Liver (tissue), 8 donors: ENCODE measurements at regions not wholly inside any gene's neighbourhood (a gene's known extent, or its start where the extent isn't known, plus 50 kb on each side); places are given as distances from the start of the nearest gene placed in this dataset.

ENCODE experiments used
- DNase-seq: peaks from one replicate; pipeline ENCODE4 v3.0.0-alpha.2; 2017; ENCODE audit warnings: low spot score
- H3K27ac ChIP-seq, 2 donors: one replicate each; pipeline ENCODE4 v1.7.0; 2013; ENCODE audit warnings: inconsistent platforms in 2 of 2, low read length in 2 of 2, control low read depth in 1 of 2, low read depth in 1 of 2, mild to moderate bottlenecking in 1 of 2
- H3K27me3 ChIP-seq, 4 donors: one replicate each; pipeline versions ENCODE4 v1.6.1 to v1.7.0; 2013; ENCODE audit warnings: low read length in 3 of 4, inconsistent platforms in 1 of 4, mild to moderate bottlenecking in 1 of 4, moderate library complexity in 1 of 4; ENCODE audit not compliant: control insufficient read depth in 4 of 4, insufficient read depth in 4 of 4
- H3K36me3 ChIP-seq, 4 donors: one replicate each; pipeline versions ENCODE4 v1.6.1 to v1.7.0; 2013; ENCODE audit warnings: low read length in 3 of 4, mild to moderate bottlenecking in 3 of 4, low read depth in 1 of 4, moderate library complexity in 1 of 4; ENCODE audit not compliant: control insufficient read depth in 4 of 4, insufficient read depth in 3 of 4
- H3K4me1 ChIP-seq, 4 donors: one replicate each; pipeline versions ENCODE4 v1.6.1 to v1.7.0; 2013; ENCODE audit warnings: low read length in 3 of 4, mild to moderate bottlenecking in 3 of 4, moderate library complexity in 1 of 4; ENCODE audit not compliant: control insufficient read depth in 4 of 4, insufficient read depth in 4 of 4
- H3K4me3 ChIP-seq, 3 donors: one replicate each; pipeline versions ENCODE4 v1.6.1 to v1.7.0; 2013; ENCODE audit warnings: low read length in 3 of 3, control low read depth in 1 of 3, low read depth in 1 of 3, mild to moderate bottlenecking in 1 of 3
- H3K9ac ChIP-seq, 2 donors: one replicate each; pipeline ENCODE4 v1.7.0; 2013; ENCODE audit warnings: low read length in 2 of 2, mild to moderate bottlenecking in 2 of 2, moderate library complexity in 2 of 2, control low read depth in 1 of 2, low read depth in 1 of 2
- H3K9me3 ChIP-seq, 4 donors: one replicate each; pipeline versions ENCODE4 v1.6.1 to v1.7.0; 2013; ENCODE audit warnings: low read length in 3 of 4; ENCODE audit not compliant: control insufficient read depth in 4 of 4
- CTCF ChIP-seq: fragments of 150-350 bp; IDR thresholded peaks from 2 replicates; pipeline ENCODE4 v1.5.1; 2017; ENCODE audit warnings: improper control_type of control experiment, low read depth, low read length; ENCODE audit not compliant: missing input control
- FOXA1 ChIP-seq: IDR thresholded peaks from 2 replicates; pipeline ENCODE4 v1.6.1; 2016; ENCODE audit warnings: antibody characterized with exemption
- FOXA2 ChIP-seq: IDR thresholded peaks from 2 replicates; pipeline ENCODE4 v1.6.1; 2016; ENCODE audit warnings: antibody characterized with exemption
- GABPA ChIP-seq, 2 donors: IDR thresholded peaks in 1 of 2; conservative IDR thresholded peaks in 1 of 2; 2 replicates each; pipeline ENCODE4 v1.6.1; 2016; ENCODE audit warnings: antibody characterized with exemption in 2 of 2, mild to moderate bottlenecking in 1 of 2, moderate library complexity in 1 of 2
- HNF4A ChIP-seq, 2 donors: conservative IDR thresholded peaks; 2 replicates each; pipeline ENCODE4 v1.6.1; 2016; ENCODE audit warnings: antibody characterized with exemption in 2 of 2, mild to moderate bottlenecking in 2 of 2
- HNF4G ChIP-seq: IDR thresholded peaks from 2 replicates; pipeline ENCODE4 v1.6.1; 2016; ENCODE audit warnings: antibody characterized with exemption
- JUND ChIP-seq, 2 donors: IDR thresholded peaks; 2 replicates each; pipeline ENCODE4 v1.6.1; 2016; ENCODE audit warnings: antibody characterized with exemption in 2 of 2
- NR2F2 ChIP-seq: IDR thresholded peaks from 2 replicates; pipeline ENCODE4 v1.6.1; 2016; ENCODE audit warnings: antibody characterized with exemption
- RAD21 ChIP-seq, 2 donors: IDR thresholded peaks; 2 replicates each; pipeline ENCODE4 v1.6.1; 2016; ENCODE audit warnings: antibody characterized with exemption in 2 of 2, mild to moderate bottlenecking in 2 of 2
- RXRA ChIP-seq, 2 donors: IDR thresholded peaks; 2 replicates each; pipeline ENCODE4 v1.6.1; 2017 to 2018; ENCODE audit warnings: antibody characterized with exemption in 2 of 2, mild to moderate bottlenecking in 1 of 2
- SP1 ChIP-seq: IDR thresholded peaks from 2 replicates; pipeline ENCODE4 v1.6.1; 2018; ENCODE audit warnings: antibody characterized with exemption, mild to moderate bottlenecking
- TAF1 ChIP-seq: conservative IDR thresholded peaks from 2 replicates; pipeline ENCODE4 v1.6.1; 2016; ENCODE audit warnings: antibody characterized with exemption, mild to moderate bottlenecking
- YY1 ChIP-seq: IDR thresholded peaks from 2 replicates; pipeline ENCODE4 v1.6.1; 2016; ENCODE audit warnings: antibody characterized with exemption, mild to moderate bottlenecking
- WGBS: extraction: QIAGEN DNeasy Blood & Tissue Kit; methylation state at CpG from one replicate; pipeline ENCODE4 v1.1.7; 2013; 5-methylcytosine and 5-hydroxymethylcytosine counted together
- TF ChIP-seq, protein P1 (sequence below): IDR thresholded peaks from 2 replicates; pipeline ENCODE4 v1.6.1; 2016; ENCODE audit warnings: antibody characterized with exemption, mild to moderate bottlenecking
- TF ChIP-seq, protein P2 (sequence below): IDR thresholded peaks from 2 replicates; pipeline ENCODE4 v1.6.1; 2016; ENCODE audit warnings: antibody characterized with exemption
- TF ChIP-seq, protein P3 (sequence below): IDR thresholded peaks from 2 replicates; pipeline ENCODE4 v1.6.1; 2016; ENCODE audit warnings: antibody characterized with exemption
- TF ChIP-seq, protein P4 (sequence below): IDR thresholded peaks from 2 replicates; pipeline ENCODE4 v1.6.1; 2016; ENCODE audit warnings: antibody characterized with exemption
- donor health status: healthy.
- donor health status: healthy.
- donor health status: healthy.
- donor health status: healthy.
- donor health status: healthy.

DNA sequence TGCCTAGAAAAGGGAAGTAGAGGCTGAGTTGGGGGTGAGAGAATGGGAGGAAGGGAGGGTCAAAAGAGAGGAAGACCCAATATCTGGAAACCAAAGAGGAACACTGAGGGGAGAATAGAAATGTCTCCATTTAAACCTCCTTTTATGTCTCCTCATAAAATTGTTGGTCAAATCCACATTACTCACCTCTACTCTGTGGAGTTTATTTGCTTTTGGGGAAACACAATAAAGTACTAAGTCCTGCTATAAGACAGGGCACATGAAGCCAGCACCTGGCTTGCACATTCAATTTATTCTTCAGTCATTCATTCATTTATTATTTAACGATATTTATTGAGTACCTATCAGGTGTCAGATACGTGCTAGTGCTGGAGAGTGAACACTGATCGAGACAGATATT is 60.3 kb upstream of the NFE2L2 start:
- no peak for DNase-seq
- no peaks in the 10 kb centered on the region for H3K27me3 ChIP-seq
- WGBS = 78% methylated on average over 3 of the region's 3 CpGs
- peak overlapping the region; percentile 19 to 65 for H3K27ac ChIP-seq
- H3K9me3 ChIP-seq = no peaks in the 10 kb centered on the region
- no peak overlapping the region for H3K4me3 ChIP-seq
- TF ChIP-seq HNF4A (conservative IDR thresholded peaks at IDR 0.05) = peak in 1 of 2 donors; percentile 24
- no peak for TF ChIP-seq CTCF
- H3K9ac ChIP-seq = no peak overlapping the region
- H3K4me1 ChIP-seq = peaks cover 11 to 38% (median 24%) of the 10 kb centered on the region in 4 donors
- no peaks in the 10 kb centered on the region for H3K36me3 ChIP-seq

GRCh38 chr2:177325554-177325953 is 61.0 kb upstream of the NFE2L2 start:
- Histone ChIP-seq H3K27me3 (no peaks in the 10 kb centered on the region), H3K9ac (peak overlapping the region in 1 of 2 donors; percentile 44), H3K4me1 (peaks cover 11 to 43% (median 24%) of the 10 kb centered on the region in 4 donors), H3K36me3 (no peaks in the 10 kb centered on the region), H3K27ac (peak overlapping the region; percentile 65 to 84), H3K9me3 (no peaks in the 10 kb centered on the region), H3K4me3 (no peak overlapping the region)
- peak; percentile 42 for TF ChIP-seq FOXA2
- peak; percentile 39 to 75 for TF ChIP-seq RXRA (IDR thresholded peaks at IDR 0.05)
- TF ChIP-seq, protein P1, sequence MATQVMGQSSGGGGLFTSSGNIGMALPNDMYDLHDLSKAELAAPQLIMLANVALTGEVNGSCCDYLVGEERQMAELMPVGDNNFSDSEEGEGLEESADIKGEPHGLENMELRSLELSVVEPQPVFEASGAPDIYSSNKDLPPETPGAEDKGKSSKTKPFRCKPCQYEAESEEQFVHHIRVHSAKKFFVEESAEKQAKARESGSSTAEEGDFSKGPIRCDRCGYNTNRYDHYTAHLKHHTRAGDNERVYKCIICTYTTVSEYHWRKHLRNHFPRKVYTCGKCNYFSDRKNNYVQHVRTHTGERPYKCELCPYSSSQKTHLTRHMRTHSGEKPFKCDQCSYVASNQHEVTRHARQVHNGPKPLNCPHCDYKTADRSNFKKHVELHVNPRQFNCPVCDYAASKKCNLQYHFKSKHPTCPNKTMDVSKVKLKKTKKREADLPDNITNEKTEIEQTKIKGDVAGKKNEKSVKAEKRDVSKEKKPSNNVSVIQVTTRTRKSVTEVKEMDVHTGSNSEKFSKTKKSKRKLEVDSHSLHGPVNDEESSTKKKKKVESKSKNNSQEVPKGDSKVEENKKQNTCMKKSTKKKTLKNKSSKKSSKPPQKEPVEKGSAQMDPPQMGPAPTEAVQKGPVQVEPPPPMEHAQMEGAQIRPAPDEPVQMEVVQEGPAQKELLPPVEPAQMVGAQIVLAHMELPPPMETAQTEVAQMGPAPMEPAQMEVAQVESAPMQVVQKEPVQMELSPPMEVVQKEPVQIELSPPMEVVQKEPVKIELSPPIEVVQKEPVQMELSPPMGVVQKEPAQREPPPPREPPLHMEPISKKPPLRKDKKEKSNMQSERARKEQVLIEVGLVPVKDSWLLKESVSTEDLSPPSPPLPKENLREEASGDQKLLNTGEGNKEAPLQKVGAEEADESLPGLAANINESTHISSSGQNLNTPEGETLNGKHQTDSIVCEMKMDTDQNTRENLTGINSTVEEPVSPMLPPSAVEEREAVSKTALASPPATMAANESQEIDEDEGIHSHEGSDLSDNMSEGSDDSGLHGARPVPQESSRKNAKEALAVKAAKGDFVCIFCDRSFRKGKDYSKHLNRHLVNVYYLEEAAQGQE = peak; percentile 86
- TF ChIP-seq YY1 = peak; percentile 66
- TF ChIP-seq, protein P2, sequence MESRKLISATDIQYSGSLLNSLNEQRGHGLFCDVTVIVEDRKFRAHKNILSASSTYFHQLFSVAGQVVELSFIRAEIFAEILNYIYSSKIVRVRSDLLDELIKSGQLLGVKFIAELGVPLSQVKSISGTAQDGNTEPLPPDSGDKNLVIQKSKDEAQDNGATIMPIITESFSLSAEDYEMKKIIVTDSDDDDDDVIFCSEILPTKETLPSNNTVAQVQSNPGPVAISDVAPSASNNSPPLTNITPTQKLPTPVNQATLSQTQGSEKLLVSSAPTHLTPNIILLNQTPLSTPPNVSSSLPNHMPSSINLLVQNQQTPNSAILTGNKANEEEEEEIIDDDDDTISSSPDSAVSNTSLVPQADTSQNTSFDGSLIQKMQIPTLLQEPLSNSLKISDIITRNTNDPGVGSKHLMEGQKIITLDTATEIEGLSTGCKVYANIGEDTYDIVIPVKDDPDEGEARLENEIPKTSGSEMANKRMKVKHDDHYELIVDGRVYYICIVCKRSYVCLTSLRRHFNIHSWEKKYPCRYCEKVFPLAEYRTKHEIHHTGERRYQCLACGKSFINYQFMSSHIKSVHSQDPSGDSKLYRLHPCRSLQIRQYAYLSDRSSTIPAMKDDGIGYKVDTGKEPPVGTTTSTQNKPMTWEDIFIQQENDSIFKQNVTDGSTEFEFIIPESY = peak; percentile 25
- TF ChIP-seq HNF4G = no peak
- peak; percentile 57 to 63 for TF ChIP-seq HNF4A (conservative IDR thresholded peaks at IDR 0.05)
- no peak for TF ChIP-seq CTCF
- peak in 1 of 2 donors; percentile 53 for TF ChIP-seq JUND (IDR thresholded peaks at IDR 0.05)
- TF ChIP-seq TAF1 = no peak
- no peak for TF ChIP-seq FOXA1
- no peak for TF ChIP-seq NR2F2
- TF ChIP-seq, protein P3, sequence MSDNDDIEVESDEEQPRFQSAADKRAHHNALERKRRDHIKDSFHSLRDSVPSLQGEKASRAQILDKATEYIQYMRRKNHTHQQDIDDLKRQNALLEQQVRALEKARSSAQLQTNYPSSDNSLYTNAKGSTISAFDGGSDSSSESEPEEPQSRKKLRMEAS = no peak
- peak; percentile 8 to 32 for TF ChIP-seq RAD21 (IDR thresholded peaks at IDR 0.05)
- TF ChIP-seq, protein P4, sequence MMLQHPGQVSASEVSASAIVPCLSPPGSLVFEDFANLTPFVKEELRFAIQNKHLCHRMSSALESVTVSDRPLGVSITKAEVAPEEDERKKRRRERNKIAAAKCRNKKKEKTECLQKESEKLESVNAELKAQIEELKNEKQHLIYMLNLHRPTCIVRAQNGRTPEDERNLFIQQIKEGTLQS = no peak
- no peak for TF ChIP-seq GABPA (IDR thresholded peaks at IDR 0.05 in 1 of 2, conservative IDR thresholded peaks at IDR 0.05 in 1 of 2)
- peak; percentile 23 for TF ChIP-seq SP1
- no peak for DNase-seq
- 21% methylated on average over 1 of the region's 1 CpG for WGBS
